NCI-H187 treated with DMSO at 0.1 percent for 48 hours (cell line): ENCODE measurements at regions not wholly inside any gene's neighbourhood (a gene's known extent, or its start where the extent isn't known, plus 50 kb on each side); places are given as distances from the start of the nearest gene placed in this dataset.

ENCODE experiments used
- DNase-seq: peaks from one replicate; lab custom pipeline; 2025; lab: John Stamatoyannopoulos, UW

DNA sequence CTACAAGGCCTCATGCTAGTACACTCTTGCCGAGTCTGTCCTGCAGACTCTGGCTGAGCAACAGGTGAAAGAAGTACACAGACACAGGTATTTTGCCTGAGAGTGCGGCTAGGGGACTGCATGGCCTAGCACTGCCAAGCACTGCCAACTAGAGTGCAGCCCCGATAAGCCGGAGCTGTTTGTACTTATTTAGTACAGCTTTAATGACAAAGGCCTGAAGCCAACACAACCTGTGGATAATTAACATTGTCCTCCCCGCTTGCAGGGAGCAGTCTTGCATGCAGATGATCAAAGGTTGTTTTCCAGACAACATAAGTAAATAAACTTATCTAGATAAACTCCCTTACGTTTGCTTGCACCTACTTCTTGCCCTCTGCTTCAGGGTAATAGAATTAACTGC, 63.7 kb upstream of the MMADHC start:
- DNase-seq: no peak

DNA sequence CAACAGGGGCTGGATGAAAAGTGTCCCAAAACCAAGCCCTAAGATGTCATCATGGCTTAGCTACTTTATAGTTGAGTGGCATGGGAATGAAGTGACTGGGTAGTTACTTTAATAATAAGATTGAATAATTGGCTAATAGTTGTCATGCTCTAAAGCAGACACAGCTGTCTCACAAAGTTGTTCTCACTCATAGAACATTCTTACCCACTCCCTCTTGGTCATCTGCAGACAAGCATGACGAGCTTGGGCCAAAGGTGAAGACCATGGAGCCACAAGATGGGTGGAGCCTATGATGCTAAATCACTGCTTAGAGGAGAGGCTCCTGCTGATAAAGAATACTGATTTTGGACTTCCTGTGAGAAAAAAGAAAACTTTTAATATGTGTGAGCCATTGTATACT, 62.4 kb upstream of the MMADHC start:
- DNase-seq: no peak

DNA sequence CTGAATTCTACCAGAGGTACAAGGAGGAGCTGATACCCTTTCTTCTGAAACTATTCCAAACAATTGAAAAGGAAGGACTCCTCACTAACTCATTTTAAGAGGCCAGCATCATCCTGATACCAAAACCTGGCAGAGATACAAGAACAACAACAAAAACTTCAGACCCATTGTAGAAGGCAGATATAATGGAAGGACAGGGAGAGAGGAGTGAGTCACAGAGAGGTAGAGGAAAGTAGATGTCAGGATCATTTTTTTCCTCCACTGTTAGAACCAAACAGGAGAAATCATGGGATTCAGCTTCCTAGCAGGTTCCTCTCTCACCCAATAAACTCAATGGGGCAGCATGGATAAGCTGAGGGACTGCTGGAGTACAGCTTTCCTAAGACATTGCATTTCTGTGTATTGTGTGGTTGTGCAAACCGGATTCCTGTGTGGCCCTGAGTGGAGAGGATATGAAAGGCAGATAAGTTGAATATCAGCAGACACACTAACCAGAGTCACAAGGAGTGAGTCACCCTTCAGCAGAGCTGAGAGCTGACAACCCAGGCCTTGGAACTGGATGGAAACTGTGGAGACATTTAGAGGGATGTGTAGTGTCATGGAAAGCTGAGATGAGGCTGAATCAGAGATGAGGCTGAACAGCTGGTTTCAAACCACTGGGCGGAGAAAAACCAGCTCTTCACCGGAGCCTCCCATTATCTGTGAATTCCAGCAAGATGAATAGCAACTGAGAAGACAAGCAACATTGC, 60.9 kb upstream of the MMADHC start:
- no peak for DNase-seq

DNA sequence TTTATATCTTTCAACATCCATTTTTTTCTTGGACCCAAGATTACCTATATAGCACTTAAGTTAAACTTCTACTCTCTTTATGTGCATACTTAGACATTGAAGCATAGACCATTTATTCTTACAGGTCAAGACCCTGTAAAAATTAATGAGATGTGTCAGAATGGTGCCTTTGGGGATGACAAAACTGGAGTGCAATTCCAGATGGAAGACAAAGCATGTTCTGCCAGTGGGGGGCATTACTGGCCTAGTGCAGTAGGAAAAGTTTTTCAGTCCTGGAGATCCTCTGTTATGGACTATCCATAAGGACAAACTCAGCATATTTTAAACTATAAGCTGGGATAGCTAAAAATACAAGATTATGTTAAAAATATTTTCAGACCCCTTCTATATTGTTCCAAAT, 57.8 kb upstream of the MMADHC start:
- DNase-seq: no peak
